ENCODE measurements at regions not wholly inside any gene's neighbourhood (a gene's known extent, or its start where the extent isn't known, plus 50 kb on each side); places are given as distances from the start of the nearest gene placed in this dataset.

DNA sequence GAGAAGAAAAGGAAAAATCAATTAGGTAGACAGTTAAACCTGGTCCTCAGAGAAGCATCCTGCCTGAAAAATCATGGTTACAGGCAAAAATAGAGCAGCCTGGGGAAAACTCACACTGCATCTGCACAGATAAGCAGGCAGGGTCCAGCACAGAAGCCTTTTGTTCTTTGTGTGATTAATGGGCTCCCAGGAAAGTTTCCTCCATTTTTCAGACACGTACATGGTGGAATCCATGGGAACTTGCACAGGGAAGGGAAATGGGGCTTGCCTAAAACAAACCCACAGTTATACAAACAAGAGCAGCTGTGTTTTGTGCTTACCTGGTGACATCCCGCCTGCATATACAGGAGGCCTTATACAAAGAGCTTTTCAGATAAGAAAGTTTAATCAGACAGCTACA is 243.9 kb upstream of the ATP10B start:
- H3K36me3 Mint-ChIP-seq = no peaks in the 10 kb centered on the region
- no peak for DNase-seq (ENCODE audit: low spot score)
- H3K27me3 Mint-ChIP-seq = no peaks in the 10 kb centered on the region
- H3K4me1 Mint-ChIP-seq (ENCODE audit: low read depth in 2 of 2) = no peaks in the 10 kb centered on the region
- no peak for ATAC-seq
- H3K27ac Mint-ChIP-seq = no peak overlapping the region
- H3K9me3 Mint-ChIP-seq = peaks cover 3% of the 10 kb centered on the region
- no peak overlapping the region for H3K4me3 Mint-ChIP-seq

DNA sequence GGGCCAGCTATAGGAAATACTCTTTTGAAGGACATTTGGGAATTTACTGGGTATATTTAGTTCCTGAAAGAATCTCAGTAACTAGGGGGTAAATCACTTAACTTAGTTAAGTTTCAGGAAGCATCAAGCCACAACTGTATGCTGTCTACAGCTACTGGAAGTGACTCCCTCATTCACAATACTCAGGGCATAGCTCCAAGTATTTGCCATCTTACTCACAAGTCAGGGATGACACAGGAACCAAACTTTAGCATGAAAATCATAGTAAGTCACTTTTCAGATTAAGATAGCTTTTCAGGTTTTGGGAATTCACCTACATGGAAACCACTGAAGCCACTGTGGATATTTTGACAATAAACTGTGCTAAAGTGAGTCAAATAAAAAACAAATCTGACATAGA is 242.4 kb upstream of the ATP10B start:
- DNase-seq (ENCODE audit: low spot score) = no peak
- Mint-ChIP-seq H3K4me1 (ENCODE audit: low read depth in 2 of 2) (no peaks in the 10 kb centered on the region), H3K27me3 (no peaks in the 10 kb centered on the region), H3K9me3 (peaks cover 4% of the 10 kb centered on the region), H3K27ac (no peak overlapping the region), H3K4me3 (no peak overlapping the region), H3K36me3 (no peaks in the 10 kb centered on the region)
- no peak for ATAC-seq

DNA sequence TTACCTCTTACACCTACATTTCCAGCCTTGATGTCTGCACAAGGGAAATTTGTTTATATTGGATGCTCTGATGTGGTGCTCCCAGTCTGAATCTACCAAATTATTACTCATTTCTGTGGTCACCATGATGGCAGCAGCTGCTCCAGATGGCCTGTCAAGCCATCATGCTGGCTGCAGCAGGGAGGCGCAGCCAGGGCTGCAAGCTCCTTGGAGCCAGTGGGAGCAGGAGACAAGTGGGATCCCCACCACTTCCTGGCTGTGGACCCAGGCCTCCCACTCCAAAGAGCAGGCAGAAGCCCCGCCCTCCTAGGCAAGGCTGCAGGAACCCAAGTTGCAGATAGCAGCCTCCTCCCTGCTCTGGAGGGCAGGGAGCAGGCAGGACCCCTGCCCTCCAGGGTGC is 241.1 kb upstream of the ATP10B start:
- no peak overlapping the region for H3K27ac Mint-ChIP-seq
- peaks cover 6% of the 10 kb centered on the region for H3K9me3 Mint-ChIP-seq
- no peak overlapping the region for H3K4me3 Mint-ChIP-seq
- no peaks in the 10 kb centered on the region for H3K36me3 Mint-ChIP-seq
- H3K27me3 Mint-ChIP-seq = no peaks in the 10 kb centered on the region
- H3K4me1 Mint-ChIP-seq (ENCODE audit: low read depth in 2 of 2) = no peaks in the 10 kb centered on the region
- ATAC-seq (no peak), DNase-seq (ENCODE audit: low spot score) (no peak)

DNA sequence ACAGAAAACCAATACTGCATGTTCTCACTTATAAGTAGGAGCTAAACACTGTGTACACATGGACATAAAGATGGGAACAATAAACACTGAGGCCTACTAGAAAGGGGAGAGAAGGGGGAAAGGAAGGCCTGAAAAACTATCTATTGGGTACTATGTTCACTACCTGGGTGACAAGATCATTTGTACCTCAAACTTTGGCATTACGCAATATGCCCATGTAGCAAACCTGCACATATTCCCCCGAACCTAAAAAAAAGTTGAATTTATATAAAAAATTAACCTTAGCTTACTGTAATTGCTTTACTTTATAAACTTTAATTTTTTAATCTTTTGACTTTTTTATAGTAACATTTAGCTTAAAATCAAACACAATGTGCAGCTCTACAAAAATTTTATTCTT is 237.6 kb upstream of the ATP10B start:
- H3K9me3 Mint-ChIP-seq = peaks cover 6% of the 10 kb centered on the region
- H3K27ac Mint-ChIP-seq = no peak overlapping the region
- ATAC-seq = no peak
- no peak for DNase-seq (ENCODE audit: low spot score)
- no peaks in the 10 kb centered on the region for H3K36me3 Mint-ChIP-seq
- no peaks in the 10 kb centered on the region for H3K4me1 Mint-ChIP-seq (ENCODE audit: low read depth in 2 of 2)
- no peaks in the 10 kb centered on the region for H3K27me3 Mint-ChIP-seq
- no peak overlapping the region for H3K4me3 Mint-ChIP-seq

DNA sequence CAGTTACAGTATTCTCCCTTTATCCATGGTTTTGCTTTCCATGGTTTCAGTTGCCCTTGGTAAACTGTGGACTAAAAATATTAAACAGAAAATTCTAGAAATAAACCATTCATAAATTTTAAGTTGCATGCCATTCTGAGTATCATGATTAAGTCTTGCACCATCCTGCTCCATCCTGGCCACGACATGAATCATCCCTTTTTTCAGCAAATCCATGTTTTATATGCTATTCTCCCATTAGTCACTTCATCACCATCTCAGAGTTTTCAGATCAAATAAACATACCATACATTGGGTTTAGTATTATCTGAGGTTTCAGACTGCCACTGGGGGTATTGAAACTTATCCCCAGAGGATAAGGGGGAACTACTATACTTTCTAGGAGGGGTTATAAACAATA is 234.4 kb upstream of the ATP10B start:
- Mint-ChIP-seq H3K9me3 (peaks cover 4% of the 10 kb centered on the region), H3K4me1 (ENCODE audit: low read depth in 2 of 2) (no peaks in the 10 kb centered on the region)

DNA sequence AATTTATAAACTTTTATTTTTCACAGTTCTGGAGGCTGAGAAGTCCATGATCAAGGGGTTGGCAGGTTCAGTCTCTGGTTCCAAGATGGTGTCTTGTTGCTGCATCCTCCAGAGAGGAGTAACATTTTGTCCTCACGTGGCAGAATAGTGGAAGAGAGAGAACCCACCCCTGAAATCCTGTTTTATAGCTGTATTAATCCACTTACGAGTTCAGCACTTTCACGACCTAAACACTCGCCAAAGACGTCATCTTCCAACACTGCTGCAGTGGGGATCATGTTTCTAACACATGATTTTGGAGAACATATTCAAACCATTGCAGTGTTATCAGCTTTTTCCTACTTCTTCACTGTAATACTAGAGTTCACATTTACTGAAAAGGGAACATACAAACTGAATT is 233.0 kb upstream of the ATP10B start:
- Mint-ChIP-seq H3K27me3 (no peaks in the 10 kb centered on the region), H3K9me3 (peaks cover 4% of the 10 kb centered on the region), H3K27ac (no peak overlapping the region), H3K36me3 (no peaks in the 10 kb centered on the region), H3K4me1 (ENCODE audit: low read depth in 2 of 2) (no peaks in the 10 kb centered on the region), H3K4me3 (no peak overlapping the region)
- no peak for ATAC-seq
- DNase-seq (ENCODE audit: low spot score) = no peak

More for the DNA sequence above, 234.4 kb upstream of the ATP10B start:
- Mint-ChIP-seq H3K4me3 (no peak overlapping the region), H3K36me3 (no peaks in the 10 kb centered on the region), H3K27me3 (no peaks in the 10 kb centered on the region), H3K27ac (no peak overlapping the region)
- ATAC-seq (no peak), DNase-seq (ENCODE audit: low spot score) (no peak)

DNA sequence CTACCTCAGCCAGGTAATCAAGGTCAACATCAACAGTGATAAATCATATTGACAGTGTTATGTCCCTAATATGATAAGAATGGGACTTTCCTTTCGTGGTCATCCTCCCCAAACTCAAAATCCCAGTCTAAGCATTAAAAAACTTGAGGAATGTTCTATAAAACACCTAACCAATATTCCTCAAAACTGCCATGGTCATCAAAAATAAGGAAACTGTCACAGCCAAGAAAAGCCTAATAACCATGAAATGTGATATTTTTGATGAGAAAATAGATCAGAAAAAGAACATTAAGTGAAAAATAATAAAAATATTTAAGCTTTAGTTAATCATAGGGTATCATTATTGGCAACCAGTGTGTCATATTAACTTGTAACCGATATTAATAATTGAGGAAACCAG is 232.1 kb upstream of the ATP10B start:
- no peaks in the 10 kb centered on the region for H3K36me3 Mint-ChIP-seq
- ATAC-seq (no peak), DNase-seq (ENCODE audit: low spot score) (no peak)
- no peak overlapping the region for H3K4me3 Mint-ChIP-seq
- no peaks in the 10 kb centered on the region for H3K27me3 Mint-ChIP-seq
- no peak overlapping the region for H3K27ac Mint-ChIP-seq
- H3K4me1 Mint-ChIP-seq (ENCODE audit: low read depth in 2 of 2) = no peaks in the 10 kb centered on the region
- H3K9me3 Mint-ChIP-seq = no peaks in the 10 kb centered on the region

DNA sequence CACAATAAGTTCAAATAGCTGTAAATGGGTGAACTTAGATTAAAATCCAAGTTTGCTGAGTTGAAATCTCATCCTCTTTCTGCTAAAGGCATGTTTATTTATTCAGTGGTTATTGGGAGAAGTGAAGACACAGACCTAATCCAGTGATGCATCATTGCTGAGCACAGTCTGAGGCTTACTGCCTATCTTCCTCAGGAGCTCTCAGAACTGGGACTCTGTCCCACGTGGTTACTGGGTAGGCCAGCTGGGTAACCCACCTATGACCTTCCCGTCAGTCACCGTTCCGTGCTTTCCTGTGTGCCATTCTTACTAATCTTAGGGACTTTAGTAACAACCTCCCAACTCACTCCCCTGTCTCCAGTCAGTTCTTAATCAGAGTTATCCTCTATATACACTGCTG is 226.8 kb upstream of the ATP10B start:
- no peaks in the 10 kb centered on the region for H3K36me3 Mint-ChIP-seq
- ATAC-seq = no peak
- DNase-seq (ENCODE audit: low spot score) = no peak
- H3K9me3 Mint-ChIP-seq = peaks cover 8% of the 10 kb centered on the region
- no peaks in the 10 kb centered on the region for H3K4me1 Mint-ChIP-seq (ENCODE audit: low read depth in 2 of 2)
- H3K27me3 Mint-ChIP-seq = no peaks in the 10 kb centered on the region
- no peak overlapping the region for H3K4me3 Mint-ChIP-seq
- no peak overlapping the region for H3K27ac Mint-ChIP-seq

DNA sequence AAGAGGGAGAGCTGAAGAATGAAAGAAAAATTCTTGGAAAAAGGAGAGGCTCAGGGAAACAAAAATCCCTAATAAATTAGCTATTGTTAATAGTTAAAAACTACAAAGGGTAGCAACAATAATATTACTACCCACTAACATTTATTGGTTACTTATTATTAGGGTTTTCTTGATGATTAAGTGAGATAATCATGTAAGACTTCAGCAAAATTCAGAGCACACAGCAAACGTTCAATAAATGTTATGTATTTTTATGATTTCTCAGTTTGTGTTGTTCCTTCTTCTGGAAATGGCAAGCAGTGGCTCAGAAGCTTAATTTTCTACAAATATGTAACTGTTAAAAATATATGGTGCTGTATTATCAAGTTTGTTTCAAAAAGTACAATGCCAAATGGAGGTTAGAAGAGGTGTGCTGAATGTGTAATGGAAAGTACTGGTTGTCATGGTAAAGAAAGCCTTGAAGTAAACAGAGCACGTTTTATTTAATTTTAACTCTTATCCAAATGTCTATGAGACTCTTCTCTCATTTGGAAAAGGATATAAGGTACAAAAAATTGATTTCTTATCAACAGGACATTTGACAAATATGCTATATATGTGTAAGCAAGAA is 226.0 kb upstream of the ATP10B start:
- Mint-ChIP-seq H3K27ac (no peak overlapping the region), H3K36me3 (no peaks in the 10 kb centered on the region), H3K27me3 (no peaks in the 10 kb centered on the region), H3K4me3 (no peak overlapping the region), H3K4me1 (ENCODE audit: low read depth in 2 of 2) (no peaks in the 10 kb centered on the region), H3K9me3 (peaks cover 8% of the 10 kb centered on the region)
- no peak for ATAC-seq
- no peak for DNase-seq (ENCODE audit: low spot score)

DNA sequence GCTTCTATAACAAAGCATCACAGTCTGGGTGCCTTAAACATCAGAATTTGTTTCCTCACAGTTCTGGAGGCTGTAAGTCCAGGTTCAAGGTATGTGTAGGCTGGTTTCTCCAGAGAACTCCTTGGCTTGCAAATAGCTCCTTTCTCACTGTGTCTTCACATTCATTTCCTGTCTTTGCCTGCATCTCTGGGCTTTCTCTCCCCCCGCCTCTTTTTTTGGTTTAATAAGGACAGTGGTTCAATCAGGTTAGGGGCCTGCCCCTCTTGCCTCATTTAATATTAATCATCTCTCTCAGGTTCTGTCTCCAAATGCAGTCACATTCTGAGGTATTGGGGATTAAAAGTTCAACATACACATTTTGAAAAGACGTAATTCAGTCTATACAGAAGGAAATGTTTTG is 225.5 kb upstream of the ATP10B start:
- no peaks in the 10 kb centered on the region for H3K4me1 Mint-ChIP-seq (ENCODE audit: low read depth in 2 of 2)
- H3K9me3 Mint-ChIP-seq = peaks cover 8% of the 10 kb centered on the region
- DNase-seq (ENCODE audit: low spot score) (no peak), ATAC-seq (no peak)
- no peak overlapping the region for H3K4me3 Mint-ChIP-seq
- no peaks in the 10 kb centered on the region for H3K36me3 Mint-ChIP-seq
- no peaks in the 10 kb centered on the region for H3K27me3 Mint-ChIP-seq
- no peak overlapping the region for H3K27ac Mint-ChIP-seq

DNA sequence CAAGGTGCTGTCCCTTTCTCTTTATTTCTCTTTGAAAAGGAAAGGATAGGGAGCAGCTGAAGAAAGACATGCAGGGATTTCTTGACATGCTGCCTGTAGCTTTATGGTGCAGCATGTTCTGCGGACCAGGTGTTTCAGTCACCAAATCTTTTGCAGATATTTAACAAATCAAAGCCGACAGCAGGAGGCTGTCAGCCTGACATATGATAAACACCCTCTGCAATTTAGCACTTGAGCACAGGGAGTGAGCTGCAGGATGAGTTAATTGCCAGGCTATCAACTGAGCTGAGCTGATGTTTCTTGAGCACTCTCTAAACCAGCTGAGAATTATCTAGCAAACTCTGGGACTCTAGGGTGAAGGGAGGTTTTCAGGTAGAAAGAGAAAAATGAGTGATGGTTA is 212.8 kb upstream of the ATP10B start:
- ATAC-seq (no peak), DNase-seq (ENCODE audit: low spot score) (no peak)
- Mint-ChIP-seq H3K9me3 (peaks cover 7% of the 10 kb centered on the region), H3K27ac (no peak overlapping the region), H3K36me3 (no peaks in the 10 kb centered on the region), H3K4me1 (ENCODE audit: low read depth in 2 of 2) (no peaks in the 10 kb centered on the region), H3K4me3 (no peak overlapping the region), H3K27me3 (no peaks in the 10 kb centered on the region)

DNA sequence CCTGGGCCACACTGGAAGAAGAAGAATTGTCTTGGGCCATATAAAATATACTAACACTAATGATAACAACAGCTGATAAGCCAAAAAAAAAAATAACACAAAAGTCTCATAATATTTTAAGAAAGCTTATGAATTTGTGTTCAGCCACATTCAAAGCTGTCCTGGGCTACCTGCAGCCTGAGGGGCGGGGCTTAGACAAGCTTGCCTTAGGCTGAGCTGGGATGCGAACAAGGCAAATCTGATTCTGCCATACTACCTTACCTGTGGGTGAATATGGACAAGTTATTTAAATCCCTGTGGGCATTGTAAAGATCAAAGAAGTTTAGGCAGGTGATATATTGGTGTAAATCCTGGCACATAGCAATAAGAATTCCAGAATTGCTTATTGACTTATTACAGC is 212.3 kb upstream of the ATP10B start:
- H3K9me3 Mint-ChIP-seq = peaks cover 3% of the 10 kb centered on the region
- H3K36me3 Mint-ChIP-seq = no peaks in the 10 kb centered on the region
- H3K27ac Mint-ChIP-seq = no peak overlapping the region
- H3K27me3 Mint-ChIP-seq = no peaks in the 10 kb centered on the region
- no peaks in the 10 kb centered on the region for H3K4me1 Mint-ChIP-seq (ENCODE audit: low read depth in 2 of 2)
- H3K4me3 Mint-ChIP-seq = no peak overlapping the region
- DNase-seq (ENCODE audit: low spot score) (no peak), ATAC-seq (no peak)

DNA sequence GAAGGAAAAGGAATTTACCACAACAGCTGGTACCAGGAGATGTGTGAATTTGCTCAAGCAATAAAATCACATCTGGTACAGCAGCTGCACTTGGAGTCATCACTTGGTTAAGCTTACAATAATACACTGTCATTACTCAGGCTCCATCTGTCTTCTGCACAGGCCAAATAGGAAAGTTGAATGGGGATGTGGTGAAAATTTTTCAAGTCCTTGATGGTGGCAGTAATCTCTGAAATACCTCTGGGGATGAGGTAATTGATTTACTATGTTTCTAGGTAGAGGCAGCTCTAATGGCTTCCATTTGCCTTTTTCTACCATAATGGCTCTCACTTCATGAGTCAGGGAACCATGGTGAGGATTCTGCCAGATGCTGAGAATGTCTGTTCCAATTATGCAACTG is 206.8 kb upstream of the ATP10B start:
- Mint-ChIP-seq H3K27ac (no peak overlapping the region), H3K36me3 (no peaks in the 10 kb centered on the region), H3K27me3 (no peaks in the 10 kb centered on the region), H3K4me1 (ENCODE audit: low read depth in 2 of 2) (no peaks in the 10 kb centered on the region), H3K4me3 (no peak overlapping the region), H3K9me3 (no peaks in the 10 kb centered on the region)
- DNase-seq (ENCODE audit: low spot score) (no peak), ATAC-seq (no peak)

DNA sequence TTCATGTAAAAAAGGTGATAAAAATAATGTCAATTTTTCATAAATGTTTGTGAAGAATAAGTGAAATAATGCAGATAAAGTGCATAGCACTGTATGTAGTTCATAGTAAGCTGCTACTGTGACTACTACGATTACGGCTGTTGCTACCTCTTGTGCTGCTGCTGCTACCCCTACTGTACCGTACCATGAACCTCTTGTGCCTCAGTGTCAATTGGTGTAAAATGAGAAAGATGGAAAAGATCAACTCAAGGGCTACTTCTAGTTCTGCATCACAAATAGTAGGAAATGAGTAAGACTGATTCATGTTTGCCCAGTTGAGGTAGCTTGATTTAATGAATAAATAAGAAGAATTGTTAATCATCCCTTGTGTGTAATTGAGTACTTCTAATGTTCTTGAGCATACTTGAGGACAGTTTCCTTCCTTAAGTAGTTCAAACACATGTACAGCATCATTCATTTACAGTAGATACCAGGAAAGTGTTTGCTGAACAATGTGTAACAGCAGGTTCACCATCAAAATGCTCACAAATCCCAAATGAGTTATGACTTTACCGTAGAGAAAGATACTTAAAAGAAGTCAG is 200.0 kb upstream of the ATP10B start:
- Mint-ChIP-seq H3K36me3 (no peaks in the 10 kb centered on the region), H3K9me3 (peaks cover 3% of the 10 kb centered on the region), H3K4me3 (no peak overlapping the region), H3K4me1 (ENCODE audit: low read depth in 2 of 2) (no peaks in the 10 kb centered on the region), H3K27ac (no peak overlapping the region), H3K27me3 (no peaks in the 10 kb centered on the region)
- ATAC-seq (no peak), DNase-seq (ENCODE audit: low spot score) (no peak)

DNA sequence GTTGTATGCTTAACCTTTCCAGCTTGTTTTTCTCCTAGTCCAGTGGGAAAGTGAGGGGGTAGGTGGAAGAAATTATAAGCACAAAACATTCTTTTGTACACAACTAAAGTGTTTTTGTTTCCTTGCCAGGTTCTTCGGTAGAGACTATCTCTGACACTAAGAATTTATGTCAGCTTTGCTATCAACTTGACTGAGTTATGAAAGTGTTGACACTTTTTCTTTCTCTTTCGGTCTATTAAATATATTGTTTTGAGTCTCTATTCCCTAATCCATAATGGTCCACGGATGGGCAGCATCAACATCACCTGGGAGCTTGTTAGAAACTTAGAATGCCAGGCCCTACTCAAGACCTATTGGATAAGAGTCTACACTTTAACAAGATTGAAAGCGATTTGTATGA is 195.0 kb upstream of the ATP10B start:
- ATAC-seq = no peak
- H3K9me3 Mint-ChIP-seq = peaks cover 3% of the 10 kb centered on the region

More for the DNA sequence above, 195.0 kb upstream of the ATP10B start:
- no peaks in the 10 kb centered on the region for H3K27me3 Mint-ChIP-seq
- H3K27ac Mint-ChIP-seq = no peak overlapping the region
- no peak for DNase-seq (ENCODE audit: low spot score)
- H3K4me3 Mint-ChIP-seq = no peak overlapping the region
- no peaks in the 10 kb centered on the region for H3K36me3 Mint-ChIP-seq
- H3K4me1 Mint-ChIP-seq (ENCODE audit: low read depth in 2 of 2) = no peaks in the 10 kb centered on the region

All from natural killer cell treated with Interleukin-12 subunit alpha and Interleukin-12 subunit beta and Interleukin-15 and Interleukin-18, amount 100 ng/mL, for 72 hours (primary cell).